GM12873 (cell line): ENCODE measurements at regions not wholly inside any gene's neighbourhood (a gene's known extent, or its start where the extent isn't known, plus 50 kb on each side); places are given as distances from the start of the nearest gene placed in this dataset.

Source experiments
- TF ChIP-seq, protein P1 (sequence below): IDR thresholded peaks from 2 replicates; pipeline ENCODE4 v1.5.1; 2012; ENCODE audit warnings: low read depth, mild to moderate bottlenecking, moderate library complexity, low read length, control low read depth; ENCODE audit not compliant: insufficient read depth; ENCODE audit errors: missing control alignments

DNA sequence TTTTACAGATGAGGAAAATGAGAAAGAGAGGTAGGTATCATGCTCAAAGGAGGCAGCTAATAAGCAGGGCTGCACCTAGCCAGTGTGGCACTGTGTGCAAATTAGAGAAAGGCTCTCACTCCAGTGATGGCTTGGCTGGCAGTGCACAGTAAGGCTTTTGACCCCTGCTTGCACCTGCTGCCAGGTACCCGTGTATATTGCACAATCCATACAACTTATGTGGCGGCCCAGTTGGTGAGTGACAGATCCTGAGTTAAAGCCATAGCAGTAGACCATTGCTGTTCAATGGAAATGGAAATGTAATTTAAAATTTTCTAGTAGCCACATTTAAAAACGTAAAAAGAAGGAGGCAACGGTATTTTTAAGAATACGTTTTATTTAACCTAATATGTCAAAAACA lies 266.4 kb upstream of the AZI2 start:
- TF ChIP-seq, protein P1, sequence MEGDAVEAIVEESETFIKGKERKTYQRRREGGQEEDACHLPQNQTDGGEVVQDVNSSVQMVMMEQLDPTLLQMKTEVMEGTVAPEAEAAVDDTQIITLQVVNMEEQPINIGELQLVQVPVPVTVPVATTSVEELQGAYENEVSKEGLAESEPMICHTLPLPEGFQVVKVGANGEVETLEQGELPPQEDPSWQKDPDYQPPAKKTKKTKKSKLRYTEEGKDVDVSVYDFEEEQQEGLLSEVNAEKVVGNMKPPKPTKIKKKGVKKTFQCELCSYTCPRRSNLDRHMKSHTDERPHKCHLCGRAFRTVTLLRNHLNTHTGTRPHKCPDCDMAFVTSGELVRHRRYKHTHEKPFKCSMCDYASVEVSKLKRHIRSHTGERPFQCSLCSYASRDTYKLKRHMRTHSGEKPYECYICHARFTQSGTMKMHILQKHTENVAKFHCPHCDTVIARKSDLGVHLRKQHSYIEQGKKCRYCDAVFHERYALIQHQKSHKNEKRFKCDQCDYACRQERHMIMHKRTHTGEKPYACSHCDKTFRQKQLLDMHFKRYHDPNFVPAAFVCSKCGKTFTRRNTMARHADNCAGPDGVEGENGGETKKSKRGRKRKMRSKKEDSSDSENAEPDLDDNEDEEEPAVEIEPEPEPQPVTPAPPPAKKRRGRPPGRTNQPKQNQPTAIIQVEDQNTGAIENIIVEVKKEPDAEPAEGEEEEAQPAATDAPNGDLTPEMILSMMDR, result no peak

GRCh38 chr3:28615971-28616370 lies 267.3 kb upstream of the AZI2 start:
- TF ChIP-seq, protein P1, result no peak

- TF ChIP-seq, protein P1, result no peak
Measured at GRCh38 chr3:28617821-28618220, 269.2 kb upstream of the AZI2 start.

GRCh38 chr3:28623106-28623505 lies 274.5 kb upstream of the AZI2 start:
- TF ChIP-seq, protein P1, result no peak

GRCh38 chr3:28624084-28624483 lies 275.5 kb upstream of the AZI2 start:
- TF ChIP-seq, protein P1, result no peak

DNA sequence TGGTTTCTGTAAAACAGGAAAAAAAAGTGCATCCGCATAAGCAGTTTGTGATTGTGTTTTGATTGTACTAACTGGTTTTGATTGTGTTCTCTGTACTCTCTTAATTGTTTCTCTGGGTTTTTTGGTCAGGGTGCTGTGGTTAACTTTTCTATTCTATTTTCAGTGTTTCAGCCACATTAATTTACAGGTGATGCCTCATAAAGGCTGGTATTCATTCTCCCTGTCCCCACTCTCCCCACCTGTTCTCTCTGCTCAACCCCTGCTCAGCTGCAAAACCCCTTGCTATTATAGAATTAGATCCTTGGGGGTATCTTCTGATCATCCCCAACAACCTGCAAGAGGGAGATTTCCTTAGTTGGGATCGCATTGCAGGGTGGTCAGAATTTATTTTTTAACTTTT lies 285.4 kb upstream of the AZI2 start:
- TF ChIP-seq, protein P1, result no peak

DNA sequence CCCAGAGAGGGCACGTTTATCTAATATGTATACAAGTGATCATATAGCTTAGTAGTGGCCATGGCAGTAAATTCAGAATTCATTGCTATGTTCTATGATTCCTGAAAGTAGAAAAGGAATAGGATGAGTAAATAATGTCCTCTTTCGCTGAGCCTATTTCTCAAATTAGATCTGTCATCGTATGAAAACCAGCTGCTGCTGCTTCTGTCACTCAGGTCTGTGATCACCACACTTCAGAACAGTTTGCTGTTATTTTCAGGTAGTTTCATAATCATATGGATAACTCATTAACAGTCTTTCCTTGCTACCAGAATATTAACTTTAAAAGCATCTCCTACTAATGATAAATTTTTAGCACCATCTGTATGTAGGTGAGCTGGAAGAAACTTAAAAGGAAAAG lies 289.1 kb upstream of the AZI2 start:
- TF ChIP-seq, protein P1, result no peak
